GM12865 (cell line): ENCODE measurements at regions not wholly inside any gene's neighbourhood (a gene's known extent, or its start where the extent isn't known, plus 50 kb on each side); places are given as distances from the start of the nearest gene placed in this dataset.

Experiments
- DNase-seq: peaks from one replicate; pipeline ENCODE4 v3.0.0; 2010; ENCODE audit warnings: low read depth
- H3K4me3 ChIP-seq: 2 replicates; pipeline ENCODE4 v1.5.1; 2011; ENCODE audit warnings: mild to moderate bottlenecking, low read depth, low read length, control low read depth
- TF ChIP-seq, protein P1 (sequence below): IDR thresholded peaks from 2 replicates; pipeline ENCODE4 v1.5.1; 2011; ENCODE audit warnings: low read length, control low read depth, low read depth, inconsistent platforms; ENCODE audit not compliant: insufficient read depth; ENCODE audit errors: missing control alignments

DNA sequence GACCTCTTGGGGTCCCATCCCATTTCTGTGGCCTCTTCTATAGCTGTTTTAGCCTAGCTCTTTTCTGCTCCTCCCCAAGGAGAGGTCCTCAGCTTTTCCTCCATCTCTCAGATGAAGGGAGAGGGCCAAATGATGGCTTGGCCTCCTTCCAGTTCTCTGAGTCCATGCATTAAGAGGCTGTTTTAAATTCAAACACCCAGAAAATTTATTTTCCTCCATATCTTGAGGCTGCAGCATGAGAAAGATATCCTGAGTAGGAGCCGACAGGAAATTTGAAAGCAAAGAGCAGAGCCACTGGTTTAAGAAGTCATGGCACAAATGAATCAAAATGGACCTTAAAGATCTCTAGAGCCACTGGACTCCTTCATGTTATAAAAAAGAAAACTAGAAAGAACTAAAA, 558.8 kb downstream of the MID1IP1 start:
- TF ChIP-seq, protein P1, sequence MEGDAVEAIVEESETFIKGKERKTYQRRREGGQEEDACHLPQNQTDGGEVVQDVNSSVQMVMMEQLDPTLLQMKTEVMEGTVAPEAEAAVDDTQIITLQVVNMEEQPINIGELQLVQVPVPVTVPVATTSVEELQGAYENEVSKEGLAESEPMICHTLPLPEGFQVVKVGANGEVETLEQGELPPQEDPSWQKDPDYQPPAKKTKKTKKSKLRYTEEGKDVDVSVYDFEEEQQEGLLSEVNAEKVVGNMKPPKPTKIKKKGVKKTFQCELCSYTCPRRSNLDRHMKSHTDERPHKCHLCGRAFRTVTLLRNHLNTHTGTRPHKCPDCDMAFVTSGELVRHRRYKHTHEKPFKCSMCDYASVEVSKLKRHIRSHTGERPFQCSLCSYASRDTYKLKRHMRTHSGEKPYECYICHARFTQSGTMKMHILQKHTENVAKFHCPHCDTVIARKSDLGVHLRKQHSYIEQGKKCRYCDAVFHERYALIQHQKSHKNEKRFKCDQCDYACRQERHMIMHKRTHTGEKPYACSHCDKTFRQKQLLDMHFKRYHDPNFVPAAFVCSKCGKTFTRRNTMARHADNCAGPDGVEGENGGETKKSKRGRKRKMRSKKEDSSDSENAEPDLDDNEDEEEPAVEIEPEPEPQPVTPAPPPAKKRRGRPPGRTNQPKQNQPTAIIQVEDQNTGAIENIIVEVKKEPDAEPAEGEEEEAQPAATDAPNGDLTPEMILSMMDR = no peak
- DNase-seq = no peak
- H3K4me3 ChIP-seq = no peak overlapping the region

DNA sequence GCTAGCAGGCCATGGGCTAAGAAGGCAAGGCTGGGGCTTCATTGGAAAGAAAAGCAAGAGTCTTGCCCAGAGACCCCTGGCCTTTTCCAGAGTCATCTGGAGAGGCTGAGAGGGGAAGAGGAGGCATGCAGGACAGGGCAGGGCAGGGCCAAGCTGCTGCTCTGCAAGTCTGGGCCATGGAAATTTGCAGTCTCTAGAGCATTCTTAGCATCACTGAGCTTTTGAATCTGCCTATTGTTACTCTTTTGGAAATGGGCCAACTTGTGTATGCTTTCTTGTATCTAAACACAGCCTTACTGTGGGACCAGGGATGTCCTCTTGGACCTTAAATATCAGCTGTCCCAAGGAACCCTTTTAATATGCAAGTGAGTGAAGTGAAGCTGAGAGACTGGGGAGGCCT, 560.5 kb downstream of the MID1IP1 start:
- TF ChIP-seq, protein P1 = no peak
- no peak for DNase-seq
- no peak overlapping the region for H3K4me3 ChIP-seq

DNA sequence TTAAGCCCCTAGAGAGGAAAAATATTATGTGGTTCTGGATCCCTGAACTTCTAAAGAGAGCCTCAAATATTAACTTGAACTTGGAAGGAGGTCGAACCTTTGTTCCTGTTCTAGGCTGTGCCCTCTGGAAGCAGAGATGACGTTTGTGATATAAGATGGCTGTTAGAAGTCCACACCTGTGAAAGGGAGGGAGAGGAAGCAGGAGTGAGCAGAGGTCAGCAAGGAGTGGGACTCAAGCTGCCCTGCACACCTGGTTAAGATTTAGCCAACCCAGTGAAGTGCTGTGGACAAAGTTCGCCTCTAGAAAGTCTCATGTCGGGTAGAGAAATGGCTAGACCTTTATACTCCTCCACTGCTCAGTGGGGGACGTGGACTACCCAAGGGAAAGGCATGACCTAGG, 566.2 kb downstream of the MID1IP1 start:
- H3K4me3 ChIP-seq = no peak overlapping the region
- TF ChIP-seq, protein P1 = no peak
- DNase-seq = no peak

DNA sequence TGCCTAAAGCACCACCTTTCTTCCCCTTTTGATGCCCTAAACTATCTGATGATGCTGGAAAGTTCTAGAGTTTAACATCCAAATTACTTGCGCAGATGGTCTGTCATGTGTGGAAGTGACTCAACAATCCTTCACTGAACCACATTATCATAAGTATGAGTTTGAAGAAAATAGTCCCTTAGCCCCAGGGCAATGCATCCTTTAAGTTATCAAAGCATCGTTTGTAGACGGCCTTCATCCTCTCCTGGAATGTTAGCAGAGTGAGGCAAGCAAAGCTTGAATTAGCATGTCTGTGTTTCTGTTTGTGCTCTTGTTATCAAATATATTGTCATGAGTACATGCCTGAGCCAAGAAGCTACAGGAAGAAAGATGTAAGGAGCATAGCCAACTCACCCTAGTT, 570.9 kb downstream of the MID1IP1 start:
- no peak for DNase-seq
- TF ChIP-seq, protein P1 = no peak
- no peak overlapping the region for H3K4me3 ChIP-seq

DNA sequence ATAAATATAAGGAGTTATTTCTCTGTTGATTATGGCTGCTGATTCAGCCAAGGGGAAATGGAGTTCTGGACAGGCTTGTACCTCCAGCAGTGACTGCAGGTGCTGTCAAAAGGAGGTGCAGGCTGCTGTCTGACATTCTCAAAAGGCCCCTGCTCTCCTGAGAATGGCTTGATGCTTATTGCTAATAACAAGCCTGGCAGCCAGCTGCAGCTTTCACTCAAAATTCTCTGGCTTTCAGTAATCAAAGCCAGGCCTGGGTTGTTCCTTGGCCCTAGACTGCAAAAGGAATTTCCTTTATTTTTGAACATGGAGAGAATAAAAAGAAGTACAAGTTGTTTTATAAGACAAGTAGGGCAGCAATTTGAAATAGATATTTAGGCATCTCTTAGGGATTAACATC, 575.9 kb downstream of the MID1IP1 start:
- H3K4me3 ChIP-seq = no peak overlapping the region
- TF ChIP-seq, protein P1 = no peak
- no peak for DNase-seq

DNA sequence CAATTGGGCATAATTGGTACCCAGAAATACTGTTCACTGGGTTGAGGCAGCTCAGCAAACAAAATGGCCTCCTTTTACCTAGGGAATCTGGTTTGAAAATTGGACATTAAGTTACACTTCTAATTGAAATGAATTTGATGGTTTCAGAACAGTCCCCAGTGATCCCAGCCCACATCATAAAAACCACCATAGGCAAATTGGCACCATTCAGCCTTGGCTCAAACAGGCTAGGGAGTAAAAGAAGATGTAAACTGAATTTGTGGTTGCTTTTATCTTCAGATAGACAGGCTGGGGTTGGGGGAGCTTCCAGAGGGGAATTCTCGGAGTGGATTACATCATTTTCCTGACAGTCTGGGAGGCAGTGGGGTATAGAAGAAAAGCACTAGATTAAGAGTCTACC, 576.5 kb downstream of the MID1IP1 start:
- TF ChIP-seq, protein P1 = no peak
- peak; percentile 1 for DNase-seq
- H3K4me3 ChIP-seq = no peak overlapping the region

DNA sequence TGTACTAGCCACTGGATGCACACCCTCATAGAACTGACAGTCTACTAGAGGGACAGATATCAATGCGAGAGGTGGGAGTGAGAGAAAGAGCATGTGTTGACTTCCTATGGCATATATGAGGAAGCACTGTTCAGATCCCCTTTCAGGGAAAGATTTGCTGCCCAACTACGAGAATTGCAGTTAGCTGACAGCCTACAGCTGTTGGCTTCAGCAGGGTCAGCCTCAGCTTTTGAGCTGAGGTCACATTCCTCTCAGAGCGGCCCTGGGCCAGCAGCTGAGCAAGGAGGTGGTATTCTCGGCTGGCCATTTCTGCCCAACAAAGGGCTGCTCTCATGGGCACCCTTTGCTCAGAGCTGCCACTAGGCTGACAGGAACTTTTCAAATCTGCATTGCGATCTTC, 580.2 kb downstream of the MID1IP1 start:
- TF ChIP-seq, protein P1 = no peak
- H3K4me3 ChIP-seq = no peak overlapping the region
- no peak for DNase-seq
